ENCODE measurements at regions not wholly inside any gene's neighbourhood (a gene's known extent, or its start where the extent isn't known, plus 50 kb on each side); places are given as distances from the start of the nearest gene placed in this dataset.

DNA sequence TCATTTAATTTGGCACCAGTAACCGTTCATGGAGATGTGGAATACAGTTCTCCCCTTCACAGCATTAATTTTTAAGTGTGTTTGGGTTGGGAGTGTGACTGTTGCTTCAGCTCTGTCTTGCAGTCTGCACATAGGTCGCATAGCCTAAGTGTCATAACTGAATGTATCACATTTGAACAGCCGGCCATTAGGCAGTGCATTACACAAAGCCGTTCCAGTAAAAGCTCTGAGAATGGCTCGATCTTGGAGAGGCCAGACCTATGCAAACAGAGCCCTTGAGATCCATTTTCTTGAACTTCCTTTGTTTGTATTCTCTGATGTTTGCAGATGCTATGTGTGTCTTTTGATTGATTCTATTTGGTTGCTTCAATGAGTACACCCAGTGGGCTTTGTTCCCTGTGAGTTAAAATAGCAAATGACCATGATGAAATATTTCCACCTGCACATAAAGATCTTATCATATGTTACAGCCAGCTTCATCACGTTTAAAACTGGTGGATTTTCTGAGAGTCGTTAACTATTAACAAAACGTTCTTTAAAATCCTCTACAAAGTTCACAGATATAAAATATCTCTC lies 1104.9 kb upstream of the SLC10A2 start:
- DNase-seq (ENCODE audit: low read depth): no peak

DNA sequence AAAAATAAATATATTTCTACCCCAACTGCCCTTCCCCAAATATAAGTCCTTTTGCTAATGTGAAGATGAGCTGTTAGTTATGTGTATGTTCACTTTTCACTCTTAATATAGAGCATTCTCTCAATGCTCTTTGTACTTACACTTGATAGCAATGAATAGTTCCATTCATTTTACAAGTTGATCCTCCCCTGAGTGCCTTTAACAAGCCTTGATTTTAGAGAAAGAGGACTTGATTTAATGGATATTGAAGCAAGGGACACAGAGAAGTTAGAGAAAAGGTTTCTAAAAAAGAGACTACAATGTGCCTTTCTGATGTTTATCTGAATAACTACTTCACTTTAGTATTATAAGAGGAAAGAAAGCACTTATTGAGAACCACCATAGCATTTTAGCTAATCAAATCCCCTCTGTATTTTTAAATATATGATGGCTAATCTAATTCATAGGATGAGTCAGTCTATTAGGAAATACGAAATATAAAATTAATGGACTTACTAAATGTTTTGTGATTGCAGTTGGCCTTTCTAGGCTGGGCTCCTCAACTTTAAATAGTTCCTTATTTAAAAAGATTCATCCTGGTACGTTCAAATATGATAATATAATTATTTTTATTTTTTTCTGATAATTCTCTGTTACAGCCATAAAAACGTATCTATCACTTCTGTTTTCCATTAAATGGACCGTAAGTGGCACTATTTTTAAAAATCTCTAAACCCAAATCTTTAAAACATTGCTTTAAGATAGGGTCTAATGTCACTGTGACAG lies 1097.8 kb upstream of the SLC10A2 start:
- DNase-seq (ENCODE audit: low read depth): no peak

DNA sequence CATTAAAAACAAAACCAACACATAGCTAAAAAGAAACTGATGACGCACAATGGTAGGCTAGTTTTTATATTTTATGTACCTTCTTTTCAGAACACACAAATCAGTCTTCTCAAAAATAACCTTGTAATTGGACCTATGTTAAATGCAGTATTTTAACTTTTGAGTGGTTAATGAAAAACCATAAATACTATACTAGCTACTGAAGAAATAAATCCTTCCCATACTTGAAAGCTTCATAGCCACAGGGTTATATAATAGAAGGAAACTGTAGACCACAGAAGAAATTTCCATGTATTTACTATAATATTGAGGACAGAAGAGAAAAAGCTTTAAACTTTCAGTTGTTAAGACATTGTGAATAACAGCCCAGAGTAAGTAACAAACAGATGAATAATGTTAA lies 1094.3 kb upstream of the SLC10A2 start:
- DNase-seq (ENCODE audit: low read depth): no peak

DNA sequence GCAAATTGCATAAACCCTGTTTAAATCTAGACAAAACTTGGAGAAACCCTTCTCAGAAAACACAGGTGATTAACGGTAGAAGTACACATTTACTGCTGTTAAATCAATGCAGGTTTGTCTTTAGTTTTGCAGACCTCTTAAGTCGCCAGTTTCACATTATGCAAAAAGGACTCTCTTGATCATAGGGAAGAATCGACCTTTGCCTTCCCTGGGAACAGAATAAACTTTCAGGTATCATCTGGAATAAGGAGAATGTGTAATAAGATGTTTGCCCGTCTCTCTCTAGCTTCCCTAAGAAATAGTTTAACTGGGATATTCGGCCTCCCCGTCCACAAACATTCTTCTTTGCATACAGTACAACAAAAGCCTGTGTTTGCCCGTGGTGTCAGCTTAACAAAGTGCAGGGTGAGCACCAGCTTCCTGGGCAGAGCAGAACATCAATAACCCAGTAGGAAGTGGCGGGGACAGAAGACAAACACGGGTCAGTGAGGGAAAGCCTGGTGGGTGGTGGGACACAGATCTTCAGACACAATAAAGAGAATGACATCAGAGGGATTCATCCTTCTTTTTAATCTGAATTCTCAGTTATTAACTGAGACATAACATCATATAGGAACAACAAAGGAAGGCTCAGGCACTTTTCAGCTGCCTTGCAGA lies 1077.7 kb upstream of the SLC10A2 start:
- DNase-seq (ENCODE audit: low read depth): no peak

DNA sequence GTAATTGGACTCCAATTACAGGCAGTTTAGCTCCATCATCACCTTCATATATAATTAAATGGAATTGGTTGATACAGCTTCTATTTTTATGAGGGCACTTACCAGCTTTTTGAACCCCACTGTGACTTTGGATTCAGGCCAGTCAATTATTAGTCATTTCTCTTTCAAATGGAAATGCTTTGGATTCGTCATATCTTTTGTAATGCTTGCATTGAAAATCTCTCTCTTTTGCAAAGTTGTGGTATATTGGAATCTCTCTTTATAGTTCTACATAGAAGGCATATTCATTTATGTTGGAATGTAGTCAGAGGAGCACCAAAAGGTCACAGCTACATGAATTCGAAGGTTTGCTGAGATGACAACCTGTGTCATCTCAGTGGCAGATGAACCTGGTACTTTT lies 1074.3 kb upstream of the SLC10A2 start:
- no peak for DNase-seq (ENCODE audit: low read depth)

DNA sequence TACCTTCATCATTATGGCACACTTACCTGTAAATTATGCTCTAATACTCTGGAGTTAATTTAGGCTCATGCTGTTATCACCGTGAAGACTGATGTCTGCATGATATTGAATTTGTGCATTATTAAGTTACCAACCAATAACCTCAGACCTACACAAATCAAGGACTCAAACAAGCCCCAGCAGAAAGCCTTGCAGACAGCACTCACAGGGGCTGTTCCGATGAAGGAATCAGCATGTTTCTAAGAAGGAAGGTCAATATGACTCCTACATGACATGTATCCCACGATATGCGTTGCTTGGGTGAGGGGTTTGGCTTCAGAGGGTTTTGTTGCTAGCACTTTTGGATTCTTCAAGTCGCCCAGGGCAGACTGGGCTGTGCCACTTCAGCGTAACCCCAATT lies 1071.2 kb upstream of the SLC10A2 start:
- DNase-seq (ENCODE audit: low read depth): no peak

DNA sequence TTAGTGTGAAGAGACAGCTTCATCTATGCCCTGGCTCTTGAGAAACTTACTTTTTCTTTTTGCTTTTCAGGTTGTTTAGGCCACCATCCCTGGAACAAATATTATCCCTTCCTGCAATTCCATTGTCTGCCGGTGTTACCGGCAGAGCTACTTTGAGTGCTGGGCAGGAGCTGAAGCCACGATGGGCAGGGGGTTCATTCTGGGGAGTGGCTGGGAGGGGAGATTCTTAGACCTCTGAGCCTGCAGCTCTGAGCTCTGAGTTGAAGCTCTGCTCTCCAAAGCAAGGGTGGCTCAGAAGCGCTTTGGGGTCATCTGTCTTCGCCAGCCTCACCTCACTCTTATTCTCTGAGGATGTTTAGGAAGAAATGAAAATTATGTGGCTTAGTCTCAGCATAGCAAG lies 1066.6 kb upstream of the SLC10A2 start:
- DNase-seq (ENCODE audit: low read depth): no peak

DNA sequence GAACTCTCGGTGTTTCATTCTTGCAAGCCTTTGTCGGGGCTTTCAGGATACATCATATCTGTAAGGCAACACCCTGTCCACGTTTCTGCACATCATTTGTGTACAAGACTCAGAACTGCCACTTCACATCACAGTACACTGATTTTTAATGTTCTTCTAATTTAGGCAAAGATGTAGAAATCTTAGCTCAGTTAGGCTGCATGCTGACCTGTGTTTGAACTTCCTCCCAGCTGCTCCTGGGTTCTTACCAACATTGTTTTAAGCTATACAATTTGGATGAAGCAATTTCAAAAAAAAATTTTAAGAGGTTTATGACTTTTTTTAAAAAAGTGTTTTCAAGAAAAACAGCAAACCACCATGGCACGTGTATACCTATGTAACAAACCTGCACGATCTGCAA lies 1047.9 kb upstream of the SLC10A2 start:
- no peak for DNase-seq (ENCODE audit: low read depth)

DNA sequence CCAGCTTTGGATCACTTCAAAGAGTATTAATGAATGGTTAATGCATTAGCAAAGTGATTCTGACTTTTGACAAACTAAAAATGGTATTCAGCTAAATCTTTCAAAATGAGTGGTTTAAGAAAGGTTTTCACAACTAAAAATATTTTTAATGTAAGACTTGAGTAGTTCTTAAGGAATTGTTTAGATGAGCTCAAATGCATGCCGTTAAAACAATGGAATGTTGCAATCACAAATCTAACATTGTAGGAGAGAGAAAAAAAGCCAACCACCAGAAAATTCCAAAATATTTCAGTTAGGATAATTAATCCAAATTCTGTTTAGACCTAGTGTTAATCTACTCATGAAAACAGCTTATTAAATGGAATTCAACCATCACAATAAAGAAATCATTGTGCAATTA lies 1044.8 kb upstream of the SLC10A2 start:
- DNase-seq (ENCODE audit: low read depth): no peak

DNA sequence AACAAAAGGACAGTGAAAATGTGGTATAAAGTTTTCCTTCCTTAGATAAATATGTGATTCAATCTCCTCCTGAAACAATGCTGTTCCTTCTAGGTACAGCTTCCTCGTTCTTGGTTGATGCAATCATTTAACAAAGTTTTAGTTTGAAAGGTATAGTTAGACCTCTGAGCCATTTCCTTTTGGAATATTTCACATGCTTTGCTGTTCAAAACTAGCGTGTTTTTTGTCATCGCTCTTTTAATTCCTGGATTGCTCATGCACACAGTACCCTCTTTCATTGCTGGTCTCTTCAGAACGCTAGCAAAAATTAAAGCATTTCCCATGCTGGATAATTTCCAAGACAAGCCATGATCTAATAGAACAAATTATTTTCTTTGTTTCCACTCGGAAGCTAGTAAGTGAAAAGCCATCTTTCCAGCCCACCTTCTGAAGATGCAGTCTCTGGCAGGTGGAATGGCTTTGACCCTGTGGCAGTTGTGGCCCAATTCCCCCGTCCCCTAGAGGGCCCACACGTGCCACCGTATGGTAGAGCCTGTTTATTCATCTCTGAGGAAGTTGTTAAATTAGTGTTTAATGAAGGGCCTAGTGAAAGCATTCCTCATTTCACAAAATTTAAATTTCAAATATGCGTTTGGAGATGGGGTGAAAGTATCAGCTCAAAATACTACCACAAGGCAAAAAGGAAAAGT lies 1040.6 kb upstream of the SLC10A2 start:
- DNase-seq (ENCODE audit: low read depth): no peak

DNA sequence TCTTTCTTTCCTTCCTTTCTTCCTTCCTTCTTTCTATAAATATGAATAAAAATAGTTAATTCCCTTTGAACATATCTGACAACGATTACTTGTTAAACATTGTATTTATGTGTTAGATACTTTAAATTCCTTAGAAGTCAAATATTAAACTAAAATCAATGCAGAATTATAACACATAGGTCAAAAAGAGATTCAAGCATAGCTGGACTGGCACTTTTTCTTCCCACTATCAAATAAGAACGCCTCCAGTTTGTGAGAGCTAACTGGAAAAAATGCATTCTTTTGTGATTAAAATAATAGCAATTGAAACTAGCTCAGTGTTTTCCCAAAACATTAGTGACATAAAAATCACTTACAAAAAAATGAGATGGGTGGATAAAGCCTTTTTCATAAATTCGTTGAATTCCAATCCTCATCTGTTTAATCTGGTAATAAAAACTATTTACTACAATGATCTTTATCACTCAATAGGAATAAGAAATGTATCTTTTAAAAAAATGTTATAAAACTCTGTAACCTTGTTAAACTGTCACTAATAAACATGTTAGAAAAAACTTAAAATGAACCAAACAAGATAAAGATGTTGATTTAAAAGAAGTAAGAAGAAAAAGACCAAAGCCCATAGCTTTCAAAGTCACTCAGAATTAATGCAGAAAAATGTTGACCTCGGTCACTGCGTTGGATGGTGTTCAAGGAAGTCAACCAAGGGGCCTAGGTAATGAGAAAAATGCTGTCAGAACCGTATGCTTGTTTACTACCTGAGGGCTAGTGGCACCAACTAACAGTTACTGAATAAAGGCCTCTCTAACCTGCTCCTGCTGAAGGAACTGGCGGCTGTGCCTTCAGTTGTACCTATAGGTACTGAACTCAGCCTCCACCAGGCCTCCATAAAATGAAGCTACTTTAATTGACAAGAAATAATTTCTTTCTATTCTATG lies 1039.5 kb upstream of the SLC10A2 start:
- no peak for DNase-seq (ENCODE audit: low read depth)

DNA sequence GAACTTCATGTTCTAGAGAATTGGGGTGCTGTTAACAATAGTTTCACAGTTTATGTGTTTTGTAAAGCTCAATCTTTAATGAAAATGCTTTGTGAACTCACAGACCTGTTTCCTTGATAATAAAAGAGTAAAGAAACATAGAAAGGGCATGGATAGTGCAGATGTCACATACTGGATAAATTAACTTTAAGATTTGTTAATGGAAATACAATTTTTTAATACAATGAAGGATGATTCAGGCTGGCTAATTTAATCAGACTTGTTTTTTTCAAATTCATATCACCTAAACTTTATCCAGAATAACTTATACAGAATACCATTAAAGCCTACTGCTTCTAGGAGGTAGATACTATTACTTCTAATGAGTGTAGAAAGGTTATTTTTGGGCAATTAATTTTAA lies 1033.5 kb upstream of the SLC10A2 start:
- DNase-seq (ENCODE audit: low read depth): no peak

DNA sequence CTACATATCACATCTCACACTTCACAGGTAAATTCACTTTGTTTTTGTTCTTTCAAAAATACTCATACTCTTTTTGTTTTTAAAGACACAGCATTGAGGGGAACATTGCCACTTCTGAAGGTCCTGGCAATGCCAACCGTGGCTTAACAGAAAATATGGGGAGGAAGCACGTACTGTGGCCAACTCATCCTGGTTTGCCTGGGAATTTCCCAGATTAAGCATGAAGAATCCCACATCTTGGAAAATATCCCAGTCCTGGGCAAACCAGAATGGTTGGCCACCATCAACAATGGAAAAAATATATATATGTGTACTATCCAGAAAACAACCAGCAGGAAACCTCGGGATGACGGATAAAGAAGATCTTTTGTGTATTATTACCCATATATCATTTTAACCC lies 1032.2 kb upstream of the SLC10A2 start:
- DNase-seq (ENCODE audit: low read depth): no peak

DNA sequence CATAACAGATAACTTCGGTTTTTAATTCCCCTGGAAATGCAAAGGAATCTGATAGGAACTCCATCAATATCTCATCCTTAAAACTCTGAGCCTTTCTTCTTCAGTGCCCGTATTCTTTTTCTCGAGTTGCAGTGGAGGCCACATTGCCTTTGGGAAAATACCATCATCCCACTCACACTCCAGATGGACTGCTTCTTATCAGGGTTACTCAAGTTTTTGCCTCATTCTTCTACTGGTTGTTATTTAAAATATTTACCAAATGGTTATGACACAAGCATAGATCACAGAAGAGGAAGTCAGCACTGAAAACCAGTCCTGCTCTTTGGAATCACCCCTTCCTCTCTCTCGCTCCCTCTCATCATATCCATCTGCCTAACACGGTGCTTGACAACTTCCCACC lies 1020.5 kb upstream of the SLC10A2 start:
- DNase-seq (ENCODE audit: low read depth): no peak

DNA sequence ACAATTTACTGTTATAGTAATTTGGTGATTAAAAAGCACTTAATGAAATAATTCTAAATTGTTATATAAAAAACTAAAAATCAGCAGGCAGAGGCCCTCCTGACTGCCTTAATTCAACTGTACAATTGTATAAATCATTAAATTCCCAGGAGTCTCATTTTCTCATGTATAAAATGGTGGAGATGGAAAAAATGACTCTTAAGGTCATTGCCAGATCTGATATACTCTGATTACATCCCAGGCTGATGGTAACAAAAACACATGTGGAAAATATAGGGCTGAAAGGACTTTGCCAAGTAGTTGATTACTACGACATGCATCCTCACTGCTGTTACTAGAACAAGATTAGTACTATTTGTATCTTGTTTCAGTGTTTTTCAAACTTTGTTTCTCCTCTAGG lies 1020.0 kb upstream of the SLC10A2 start:
- no peak for DNase-seq (ENCODE audit: low read depth)

DNA sequence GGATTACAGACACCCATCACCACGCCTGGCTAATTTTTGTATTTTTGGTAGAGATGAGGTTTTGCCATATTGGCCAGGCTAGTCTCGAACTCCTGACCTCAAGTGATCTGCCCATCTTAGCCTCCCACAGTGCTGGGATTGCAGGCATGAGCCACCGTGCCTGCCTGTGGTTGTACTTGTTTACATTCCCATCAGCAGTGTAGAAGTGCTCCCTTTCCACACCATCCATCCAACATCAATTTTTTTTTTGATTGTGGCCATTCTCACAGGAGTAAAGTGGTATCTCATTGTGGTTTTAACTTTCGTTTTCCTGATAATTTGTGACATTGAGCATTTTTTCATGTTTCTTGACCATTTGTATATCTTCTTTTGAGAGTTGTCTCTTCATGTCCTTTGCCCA lies 1019.4 kb upstream of the SLC10A2 start:
- DNase-seq (ENCODE audit: low read depth): no peak

DNA sequence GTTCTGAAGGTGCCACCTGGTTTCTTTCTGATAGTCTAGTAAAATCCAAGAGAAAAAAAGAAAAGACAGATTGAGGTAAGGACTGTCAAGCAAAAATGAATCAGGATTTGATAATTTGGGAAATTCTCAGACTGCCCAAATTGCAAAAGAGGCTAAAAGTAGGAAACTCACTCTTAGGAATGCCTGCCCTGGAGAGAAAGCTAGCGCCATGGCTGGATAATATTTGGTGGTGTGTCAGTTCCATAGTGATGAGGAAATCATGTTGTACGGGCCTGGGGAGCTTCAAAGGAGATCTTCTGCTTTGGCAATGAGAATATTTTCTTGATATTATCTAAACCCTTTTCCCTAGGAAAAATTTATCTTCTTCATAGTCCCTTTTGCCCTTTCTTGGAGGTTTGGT lies 1008.1 kb upstream of the SLC10A2 start:
- DNase-seq (ENCODE audit: low read depth): no peak

DNA sequence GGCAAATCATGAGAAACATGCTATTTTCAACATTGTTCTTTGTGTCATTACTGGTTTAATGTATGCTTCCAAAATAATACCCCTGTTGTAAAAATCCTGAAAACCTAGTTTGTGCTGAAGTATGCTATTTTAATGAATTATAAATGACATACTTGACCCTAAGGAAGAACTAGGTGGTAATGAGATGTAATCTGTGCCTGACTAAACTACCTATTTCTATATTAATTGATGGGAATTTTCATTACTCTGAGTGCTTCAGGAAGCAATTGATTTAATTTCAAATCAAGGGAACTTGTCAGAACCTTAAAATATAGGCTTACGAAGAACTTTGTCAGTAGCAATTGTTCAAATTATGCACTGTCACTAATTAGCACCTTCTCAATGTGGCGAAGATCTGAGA lies 1005.6 kb upstream of the SLC10A2 start:
- no peak for DNase-seq (ENCODE audit: low read depth)

DNA sequence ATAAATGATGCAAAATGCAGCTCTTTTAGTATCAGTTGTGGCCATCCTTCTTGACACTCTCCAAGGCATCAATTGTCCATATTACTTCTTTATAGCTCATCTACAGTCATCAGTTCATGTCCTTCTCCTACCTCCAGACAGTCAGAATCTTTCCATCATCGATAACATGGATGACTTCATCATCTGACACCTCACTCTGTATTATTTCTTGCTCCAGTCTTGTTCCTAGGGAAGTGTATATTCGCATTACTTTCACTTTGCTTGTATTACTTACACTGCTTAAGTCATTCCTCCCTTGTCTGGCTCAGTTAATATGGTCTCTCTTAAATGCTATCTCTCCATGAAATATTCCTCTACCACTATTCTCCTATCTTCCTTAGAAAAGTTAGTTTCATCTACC lies 999.1 kb upstream of the SLC10A2 start:
- DNase-seq (ENCODE audit: low read depth): no peak

DNA sequence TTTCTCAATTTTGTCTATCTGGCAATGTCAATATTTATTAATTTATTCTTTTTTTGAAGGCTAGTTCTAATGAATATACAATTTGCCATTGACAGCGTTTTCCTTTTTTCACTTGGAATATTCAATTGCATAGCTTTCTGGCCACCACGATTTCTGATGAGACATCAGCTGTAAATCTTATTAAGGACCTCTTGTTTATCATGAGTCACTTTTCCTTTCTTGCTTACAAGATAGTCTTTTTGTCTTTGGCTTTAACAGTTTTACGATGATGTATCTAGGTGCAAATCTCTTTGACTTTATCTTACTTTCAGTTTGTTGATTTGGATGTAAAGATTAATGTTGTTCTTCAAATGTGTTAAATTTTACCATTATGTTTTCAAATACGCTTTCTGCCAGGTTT lies 991.6 kb upstream of the SLC10A2 start:
- DNase-seq (ENCODE audit: low read depth): no peak

DNA sequence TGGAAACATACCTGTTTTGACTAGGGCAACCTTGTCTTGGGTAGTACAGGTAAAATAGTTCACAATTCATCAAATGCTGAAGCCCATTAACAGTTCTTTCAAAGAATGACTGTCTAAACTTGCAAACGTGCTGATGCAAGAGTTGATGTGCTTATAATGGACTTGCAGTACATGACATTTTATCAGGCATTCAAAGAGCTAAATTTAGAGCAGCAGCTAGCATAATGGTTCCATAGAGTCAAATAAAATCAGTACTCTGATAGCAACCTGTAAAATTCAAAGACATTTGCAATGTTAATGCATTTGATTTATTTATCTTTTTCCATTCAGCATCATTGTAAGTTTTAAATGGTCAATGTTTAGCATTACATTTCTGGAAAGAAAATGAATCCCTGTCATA lies 979.7 kb upstream of the SLC10A2 start:
- no peak for DNase-seq (ENCODE audit: low read depth)

DNA sequence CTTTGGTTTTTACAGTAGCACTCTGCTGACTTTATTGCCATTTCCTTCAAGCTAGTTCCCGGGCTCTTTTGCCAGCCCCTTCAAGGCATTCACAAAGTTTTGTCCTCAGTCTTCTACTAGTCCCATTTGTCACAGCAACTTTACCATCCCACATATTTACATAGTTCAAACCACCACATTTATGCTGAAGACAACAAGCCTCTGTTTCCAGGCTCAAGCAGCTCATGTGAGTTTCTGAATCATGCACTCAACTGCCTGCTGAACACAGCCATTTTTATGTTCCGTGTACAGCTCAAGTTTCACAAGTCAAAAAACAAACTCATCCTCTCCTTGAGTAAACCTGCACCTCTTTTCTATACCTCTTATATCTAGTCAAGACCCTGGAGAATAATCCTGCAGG lies 977.0 kb upstream of the SLC10A2 start:
- no peak for DNase-seq (ENCODE audit: low read depth)

Data from stimulated activated CD4-positive, alpha-beta T cell treated with anti-CD3 and anti-CD28 coated beads, Interleukin-2, amount 100 ng/mL, for 4 hours (primary cell).